IPS DF 6.9 (cell line): ENCODE measurements at regions not wholly inside any gene's neighbourhood (a gene's known extent, or its start where the extent isn't known, plus 50 kb on each side); places are given as distances from the start of the nearest gene placed in this dataset.

ENCODE experiments used
- DNase-seq: peaks from one replicate; pipeline ENCODE4 v3.0.0-alpha.2; 2013; ENCODE audit warnings: low read depth, low spot score
- H3K27ac ChIP-seq: one replicate; pipeline ENCODE4 v1.5.1; 2013; ENCODE audit warnings: low read length, control low read depth
- H3K27me3 ChIP-seq: 2 replicates; pipeline ENCODE4 v1.6.1; 2013; ENCODE audit warnings: mild to moderate bottlenecking, low read length; ENCODE audit not compliant: control insufficient read depth, insufficient read depth
- H3K36me3 ChIP-seq: 2 replicates; pipeline ENCODE4 v1.6.1; 2013; ENCODE audit warnings: low read length; ENCODE audit not compliant: control insufficient read depth, insufficient read depth
- H3K4me1 ChIP-seq: 2 replicates; pipeline ENCODE4 v1.6.1; 2013; ENCODE audit warnings: low read length; ENCODE audit not compliant: control insufficient read depth, insufficient read depth
- H3K4me3 ChIP-seq: 2 replicates; pipeline ENCODE4 v1.5.1; 2013; ENCODE audit warnings: mild to moderate bottlenecking, low read length
- H3K9me3 ChIP-seq: 2 replicates; pipeline ENCODE4 v1.6.1; 2013; ENCODE audit warnings: low read length, inconsistent platforms; ENCODE audit not compliant: control insufficient read depth, insufficient read depth
- WGBS: extraction: QIAGEN DNeasy Blood & Tissue Kit; methylation state at CpG from one replicate; pipeline ENCODE4 v1.1.7; 2013; ENCODE audit warnings: mixed read lengths, missing lambda C conversion rate; ENCODE audit not compliant: insufficient read length, insufficient coverage; 5-methylcytosine and 5-hydroxymethylcytosine counted together

DNA sequence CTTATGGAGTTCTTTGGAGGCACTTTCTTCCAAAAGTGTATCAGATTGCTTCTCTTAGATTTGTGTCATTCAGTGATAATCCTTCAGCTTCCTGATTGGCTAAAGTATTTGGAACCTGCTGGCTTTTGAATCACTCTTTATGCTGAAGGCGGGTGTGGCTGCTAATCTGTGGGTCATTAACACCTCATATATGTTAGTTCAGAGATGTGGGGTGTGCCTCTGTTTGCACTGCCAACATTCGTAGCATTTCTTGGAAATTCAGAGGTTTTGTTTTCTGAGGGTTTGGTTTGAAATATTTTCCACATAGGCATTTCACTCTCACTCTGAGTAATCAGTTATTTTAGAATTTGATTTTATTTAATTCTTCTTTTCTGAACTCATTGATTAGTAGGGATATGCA lies 1604.4 kb upstream of the ACVR2A start:
- no peaks in the 10 kb centered on the region for H3K27me3 ChIP-seq
- no peaks in the 10 kb centered on the region for H3K4me1 ChIP-seq
- H3K36me3 ChIP-seq: no peaks in the 10 kb centered on the region
- no CpG with 5 or more reads among the region's 2 CpGs for WGBS
- no peak overlapping the region for H3K27ac ChIP-seq
- no peaks in the 10 kb centered on the region for H3K9me3 ChIP-seq
- DNase-seq: no peak
- H3K4me3 ChIP-seq: no peak overlapping the region

DNA sequence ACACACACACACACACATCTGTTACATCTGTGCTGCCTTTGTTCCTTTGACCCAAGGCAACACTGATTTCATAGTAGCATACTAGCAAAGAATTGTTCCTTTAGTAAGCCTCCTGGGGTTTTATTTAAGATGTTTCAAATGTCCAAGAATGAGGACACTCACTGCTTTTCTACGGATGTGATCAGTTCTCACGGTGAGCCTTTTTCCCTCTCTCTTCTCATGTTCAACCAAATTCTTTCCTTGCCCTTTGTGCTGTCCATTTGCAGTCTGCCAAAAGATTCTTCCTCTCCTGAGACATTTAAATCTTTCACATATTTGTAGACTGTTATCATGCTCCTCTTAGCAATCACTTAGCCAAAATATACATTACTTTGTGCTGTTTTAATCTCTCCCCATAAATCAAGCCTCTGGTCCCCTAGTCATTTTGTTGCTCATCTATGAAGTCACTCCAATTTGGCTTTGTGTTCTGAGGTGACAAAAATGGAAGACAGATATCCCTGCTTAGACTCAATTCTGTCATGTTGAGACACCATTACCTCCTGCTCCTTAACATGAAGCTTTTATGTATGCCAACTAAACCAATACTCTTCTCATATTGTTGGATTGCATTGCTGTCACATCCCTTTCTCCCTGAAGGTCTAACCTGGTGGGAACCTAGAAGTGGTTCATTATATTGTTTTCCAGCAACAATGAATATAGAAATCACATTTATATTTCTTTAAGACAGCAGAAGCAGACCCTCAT lies 1605.3 kb upstream of the ACVR2A start:
- Histone ChIP-seq H3K9me3 (no peaks in the 10 kb centered on the region), H3K4me3 (no peak overlapping the region), H3K36me3 (no peaks in the 10 kb centered on the region), H3K27ac (no peak overlapping the region), H3K27me3 (no peaks in the 10 kb centered on the region), H3K4me1 (no peaks in the 10 kb centered on the region)
- no peak for DNase-seq
- no CpG with 5 or more reads among the region's 2 CpGs for WGBS

DNA sequence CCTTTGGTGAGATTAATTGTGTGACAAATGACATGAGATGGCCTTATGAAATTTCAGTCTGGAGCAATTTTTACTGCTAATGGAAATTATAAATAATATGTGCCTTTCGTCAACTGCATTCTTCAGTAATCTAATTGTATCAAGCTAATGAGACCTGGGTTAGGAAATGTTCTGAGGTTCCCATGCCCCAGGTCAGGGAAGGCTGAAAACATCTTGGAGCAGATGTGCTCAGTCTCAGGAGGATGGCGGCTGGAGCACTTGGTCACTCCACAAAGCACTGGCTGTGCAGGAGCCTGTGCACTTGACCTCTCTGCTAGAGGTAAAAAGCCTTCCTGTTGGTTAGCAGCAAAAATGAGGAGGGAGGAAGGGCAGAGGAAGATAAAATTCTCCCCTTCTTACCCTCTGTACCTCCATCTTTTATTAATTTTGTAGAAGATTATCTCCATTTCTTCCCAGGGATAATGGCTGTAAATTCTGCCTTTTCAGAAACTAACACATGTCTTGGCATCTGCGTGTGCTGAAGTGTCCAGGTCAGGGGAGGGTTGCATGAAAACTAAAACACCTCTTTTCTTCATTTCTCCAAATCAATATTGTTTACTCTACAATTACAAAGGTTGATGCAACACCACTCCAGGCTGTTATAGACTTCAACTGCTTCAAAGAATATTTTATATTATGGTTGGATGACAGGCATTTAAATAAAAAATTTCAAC lies 1606.4 kb upstream of the ACVR2A start:
- Histone ChIP-seq H3K9me3 (no peaks in the 10 kb centered on the region), H3K4me1 (no peaks in the 10 kb centered on the region), H3K4me3 (no peak overlapping the region), H3K36me3 (no peaks in the 10 kb centered on the region), H3K27ac (no peak overlapping the region), H3K27me3 (no peaks in the 10 kb centered on the region)
- DNase-seq: no peak
- no CpG with 5 or more reads among the region's 3 CpGs for WGBS

DNA sequence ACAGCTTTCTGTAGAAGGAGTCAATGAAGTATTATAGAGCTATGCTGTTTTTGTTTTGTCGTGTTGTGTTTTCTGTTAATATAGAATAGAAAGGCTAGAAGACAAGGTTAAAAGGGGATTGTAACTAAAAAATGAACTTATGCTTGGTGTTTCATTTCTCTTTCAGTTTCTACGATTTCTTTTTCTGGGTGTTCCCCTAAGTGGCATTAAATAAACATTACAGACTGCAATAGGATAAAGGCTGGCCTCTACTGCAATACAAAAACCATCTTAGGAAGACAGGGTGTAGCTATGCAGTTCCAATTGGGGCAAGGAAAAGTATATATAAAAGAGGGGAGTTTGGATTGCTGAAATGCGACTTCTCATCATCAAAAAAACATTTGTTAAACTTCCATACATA lies 1609.7 kb upstream of the ACVR2A start:
- DNase-seq: no peak
- no peaks in the 10 kb centered on the region for H3K36me3 ChIP-seq
- no peaks in the 10 kb centered on the region for H3K4me1 ChIP-seq
- no peaks in the 10 kb centered on the region for H3K27me3 ChIP-seq
- no peak overlapping the region for H3K27ac ChIP-seq
- no peak overlapping the region for H3K4me3 ChIP-seq
- 100% methylated on average over 1 of the region's 3 CpGs for WGBS
- no peaks in the 10 kb centered on the region for H3K9me3 ChIP-seq

DNA sequence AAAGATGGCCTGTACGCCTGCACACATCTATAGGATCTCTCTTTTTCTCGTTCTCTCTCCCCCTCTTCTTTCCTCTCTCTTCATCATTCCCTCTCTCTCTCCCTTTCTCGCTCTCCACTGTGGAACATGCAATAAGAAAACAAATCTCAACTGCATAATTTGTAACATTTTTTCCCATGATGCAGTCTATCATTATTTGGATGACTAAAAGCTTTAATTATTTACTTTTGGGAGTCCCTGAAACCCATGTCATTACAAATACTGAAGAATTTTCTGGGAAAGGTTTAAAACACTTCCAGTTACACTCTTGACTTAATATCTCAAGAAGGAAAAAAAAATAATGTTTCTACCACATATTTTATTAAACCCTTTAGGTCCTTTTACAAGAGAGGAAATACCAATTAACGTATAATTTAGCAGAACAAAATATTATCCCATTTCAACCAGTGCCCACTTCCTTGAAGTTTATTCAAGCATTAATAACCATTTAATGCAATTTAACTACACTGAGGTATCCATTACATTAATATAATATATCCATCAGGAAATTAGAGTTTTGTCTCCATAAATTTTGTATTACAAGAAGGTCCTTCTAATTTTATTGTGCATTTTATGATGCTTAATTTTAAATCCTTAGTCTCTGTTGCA lies 1615.2 kb upstream of the ACVR2A start:
- Histone ChIP-seq H3K27ac (no peak overlapping the region), H3K4me1 (no peaks in the 10 kb centered on the region), H3K4me3 (no peak overlapping the region), H3K36me3 (no peaks in the 10 kb centered on the region), H3K27me3 (no peaks in the 10 kb centered on the region), H3K9me3 (no peaks in the 10 kb centered on the region)
- no CpG with 5 or more reads among the region's 4 CpGs for WGBS
- DNase-seq: no peak

DNA sequence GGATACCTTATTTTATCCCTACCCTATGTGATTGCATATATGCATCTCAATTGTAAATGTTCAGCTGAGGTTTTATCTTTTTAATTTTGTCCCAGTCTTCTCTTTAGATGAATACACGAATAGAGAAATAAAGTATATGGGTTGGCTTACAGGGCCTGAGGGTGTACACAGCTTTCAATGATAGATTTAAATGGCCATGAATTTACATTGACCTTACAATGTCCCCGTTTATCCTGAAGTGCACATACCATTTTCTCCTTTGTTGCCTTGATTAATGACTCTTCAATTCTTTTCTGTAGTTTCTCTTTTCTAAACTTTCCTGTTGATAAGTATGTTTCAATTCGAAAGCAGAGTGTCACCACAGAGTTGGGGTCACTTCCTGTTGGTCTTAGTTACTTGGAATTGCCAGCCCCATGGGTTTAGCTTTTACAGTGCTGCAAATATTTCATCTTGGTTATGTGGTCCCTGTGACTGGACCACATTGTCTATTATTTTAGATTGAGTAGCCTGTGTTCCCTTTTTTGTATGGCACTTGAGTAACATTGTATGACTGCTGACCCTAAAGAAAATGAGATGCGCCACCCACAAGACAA lies 1616.3 kb upstream of the ACVR2A start:
- WGBS: no CpG with 5 or more reads among the region's 4 CpGs
- DNase-seq: no peak
- no peaks in the 10 kb centered on the region for H3K27me3 ChIP-seq

DNA sequence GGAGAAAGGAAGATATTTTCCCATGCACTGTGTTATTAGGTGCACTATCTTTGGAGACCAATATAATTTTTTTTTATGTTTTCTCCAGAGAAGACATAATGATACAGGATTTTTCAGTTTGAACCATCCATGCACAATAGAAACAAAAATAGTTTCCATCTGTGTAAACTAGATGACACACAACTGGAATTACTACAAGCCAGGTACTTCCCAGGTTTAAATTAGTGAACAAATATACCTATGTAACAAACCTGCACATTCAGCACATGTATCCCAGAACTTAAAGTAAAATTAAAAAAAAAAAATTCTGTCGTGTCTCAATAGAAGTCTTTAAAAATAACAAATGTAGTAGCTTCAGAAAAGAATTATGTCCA lies 1616.8 kb upstream of the ACVR2A start:
- H3K27me3 ChIP-seq: no peaks in the 10 kb centered on the region
- H3K4me1 ChIP-seq: no peaks in the 10 kb centered on the region
- no CpG with 5 or more reads among the region's 1 CpG for WGBS
- H3K9me3 ChIP-seq: no peaks in the 10 kb centered on the region
- no peak overlapping the region for H3K27ac ChIP-seq
- H3K36me3 ChIP-seq: no peaks in the 10 kb centered on the region
- H3K4me3 ChIP-seq: no peak overlapping the region
- DNase-seq: no peak

More for the DNA sequence above, 1616.3 kb upstream of the ACVR2A start:
- Histone ChIP-seq H3K4me1 (no peaks in the 10 kb centered on the region), H3K9me3 (no peaks in the 10 kb centered on the region), H3K4me3 (no peak overlapping the region), H3K27ac (no peak overlapping the region), H3K36me3 (no peaks in the 10 kb centered on the region)

DNA sequence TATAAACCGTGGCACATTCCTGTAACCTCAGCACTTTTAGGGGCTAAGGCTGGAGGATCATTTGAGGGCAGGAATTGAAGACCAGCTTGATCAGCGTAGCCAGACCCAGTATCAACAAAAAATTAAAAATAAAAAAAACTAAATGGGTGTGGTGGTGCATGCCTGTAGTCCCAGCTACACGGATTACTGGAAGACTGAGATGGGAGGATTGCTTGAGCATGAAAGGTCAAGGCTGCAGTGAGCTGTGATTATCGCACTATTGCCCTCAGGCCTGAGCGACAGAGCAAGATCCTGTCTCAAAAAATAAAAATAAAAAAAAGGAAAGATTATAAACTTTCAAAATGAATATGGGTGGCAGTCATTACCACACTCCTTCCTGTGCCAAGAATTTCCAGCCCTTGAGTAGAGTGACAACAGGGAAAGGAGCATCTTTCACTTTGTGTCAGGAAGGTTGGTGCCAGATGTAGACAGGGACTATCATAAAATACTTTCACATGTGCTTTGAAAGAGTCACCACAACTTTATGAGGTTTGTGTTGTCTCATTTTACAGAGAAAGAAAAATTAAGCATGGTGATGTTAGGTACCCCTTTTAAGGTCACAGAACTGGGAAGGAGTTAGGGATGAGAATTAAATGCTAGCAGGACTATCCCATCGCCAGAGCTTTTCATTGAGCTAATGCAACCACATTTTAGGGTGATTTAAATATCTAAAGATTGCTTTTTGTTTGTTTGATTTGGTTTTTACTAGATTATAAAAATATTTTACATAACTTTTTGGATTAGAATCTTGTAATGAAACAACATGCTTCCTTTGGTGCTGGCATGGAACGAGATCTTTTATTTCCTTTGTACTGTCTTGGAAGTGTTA lies 1617.4 kb upstream of the ACVR2A start:
- Histone ChIP-seq H3K9me3 (no peaks in the 10 kb centered on the region), H3K27ac (no peak overlapping the region), H3K4me1 (no peaks in the 10 kb centered on the region), H3K36me3 (no peaks in the 10 kb centered on the region), H3K27me3 (no peaks in the 10 kb centered on the region), H3K4me3 (no peak overlapping the region)
- DNase-seq: no peak
- WGBS: no CpG with 5 or more reads among the region's 7 CpGs

DNA sequence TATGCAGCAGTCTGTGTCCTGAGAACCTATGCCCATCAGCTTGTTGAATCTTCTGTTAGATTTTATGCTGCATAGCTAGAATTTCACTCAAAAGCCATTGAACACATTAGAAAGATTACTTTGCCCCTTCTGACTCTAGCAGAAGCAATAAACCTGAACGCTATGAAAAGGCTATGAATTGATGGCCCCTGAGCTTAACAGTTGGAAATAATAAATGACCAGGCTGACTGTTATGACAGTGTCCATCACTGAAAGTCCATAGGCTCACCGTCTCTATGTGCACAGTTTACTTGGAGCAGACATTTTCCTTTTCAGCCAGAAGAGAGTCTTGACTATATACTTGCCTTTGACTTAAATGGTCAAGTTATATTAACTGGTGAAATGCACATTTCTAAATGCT lies 1618.8 kb upstream of the ACVR2A start:
- Histone ChIP-seq H3K36me3 (no peaks in the 10 kb centered on the region), H3K27me3 (no peaks in the 10 kb centered on the region), H3K27ac (no peak overlapping the region), H3K4me3 (no peak overlapping the region), H3K4me1 (no peaks in the 10 kb centered on the region), H3K9me3 (no peaks in the 10 kb centered on the region)
- whole genome bisulfite sequencing: no CpG with 5 or more reads among the region's 2 CpGs
- no peak for DNase-seq

DNA sequence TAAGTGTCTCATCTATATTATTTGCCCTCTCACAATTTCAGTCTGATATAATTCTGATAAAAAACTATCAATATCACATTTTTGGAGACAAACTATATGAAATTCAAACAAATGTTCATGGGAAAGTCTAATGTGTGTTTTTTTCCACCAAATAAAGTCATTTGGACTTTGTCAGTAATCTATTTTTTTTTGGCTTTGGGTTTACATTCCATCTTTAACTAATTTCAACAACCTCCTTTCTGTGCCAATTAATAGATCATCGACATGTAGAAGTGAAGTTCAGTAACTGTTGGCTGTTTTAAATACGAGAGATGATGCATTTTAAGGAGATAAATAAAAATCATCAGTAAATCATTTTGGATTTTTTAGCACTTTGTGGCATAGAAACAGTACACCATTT lies 1623.0 kb upstream of the ACVR2A start:
- H3K27ac ChIP-seq: no peak overlapping the region
- WGBS: no CpG with 5 or more reads among the region's 2 CpGs

More for the DNA sequence above, 1623.0 kb upstream of the ACVR2A start:
- DNase-seq: no peak
- no peaks in the 10 kb centered on the region for H3K36me3 ChIP-seq
- no peaks in the 10 kb centered on the region for H3K27me3 ChIP-seq
- no peaks in the 10 kb centered on the region for H3K4me1 ChIP-seq
- H3K9me3 ChIP-seq: no peaks in the 10 kb centered on the region
- no peak overlapping the region for H3K4me3 ChIP-seq
